ENCODE measurements at regions not wholly inside any gene's neighbourhood (a gene's known extent, or its start where the extent isn't known, plus 50 kb on each side); places are given as distances from the start of the nearest gene placed in this dataset.

- Histone ChIP-seq H3K4me1 (ENCODE audit: control insufficient read depth, insufficient read depth, low read length) (no peaks in the 10 kb centered on the region), H3K56ac (ENCODE audit: extremely low read depth, insufficient read depth, low read length) (no peak overlapping the region), H4K8ac (ENCODE audit: low read depth in 2 of 2, low read length in 2 of 2) (no peak overlapping the region), H2BK15ac (ENCODE audit: low read depth, low read length) (no peak overlapping the region), H2AK5ac (ENCODE audit: low read depth, low read length) (no peak overlapping the region), H3K79me1 (ENCODE audit: low read depth in 1 of 2, low read length in 2 of 2) (no peaks in the 10 kb centered on the region), H3K18ac (ENCODE audit: low read depth, low read length) (no peak overlapping the region), H2BK120ac (ENCODE audit: low read depth, low read length) (no peak overlapping the region), H3K4me3 (ENCODE audit: insufficient read depth, low read depth, low read length) (no peak overlapping the region), H3K9me1 (ENCODE audit: insufficient read depth, low read length) (no peaks in the 10 kb centered on the region), H4K20me1 (ENCODE audit: insufficient read depth, low read length) (no peaks in the 10 kb centered on the region), H2AFZ (replicated peaks; ENCODE audit: low read length, poor library complexity) (no peak overlapping the region), H3K27ac (ENCODE audit: insufficient read depth, low read length) (no peak overlapping the region), H3K27me3 (ENCODE audit: control insufficient read depth, insufficient read depth, low read length) (no peaks in the 10 kb centered on the region), H2BK20ac (ENCODE audit: low read depth, low read length) (no peak overlapping the region), H3K9ac (ENCODE audit: low read depth, low read length) (no peak overlapping the region), H2BK5ac (ENCODE audit: low read depth, low read length, poor library complexity, severe bottlenecking) (no peak overlapping the region), H3K14ac (replicated peaks; ENCODE audit: low read depth, low read length) (no peak overlapping the region), H3K4me2 (ENCODE audit: low read depth, low read length) (no peak overlapping the region), H3K4ac (ENCODE audit: low read depth, low read length) (no peak overlapping the region), H4K91ac (ENCODE audit: insufficient read depth, low read depth, low read length) (no peak overlapping the region), H3K9me3 (ENCODE audit: control insufficient read depth, insufficient read depth, low read length) (0 out of 2 replicates have a peak, but pooled peaks cover 4% of the 10 kb centered on the region), H2AK9ac (replicated peaks; ENCODE audit: low read depth, low read length, poor library complexity) (no peak overlapping the region), H3K36me3 (ENCODE audit: control insufficient read depth, insufficient read depth, low read length) (no peaks in the 10 kb centered on the region), H4K5ac (ENCODE audit: low read depth, low read length) (no peak overlapping the region), H3K23ac (ENCODE audit: low read depth, low read length) (no peak overlapping the region)
- DNase-seq = no peak
- dilution Hi-C loops (cut with HindIII; ENCODE audit: low sequenced_read_pairs, unreplicated experiment) (no loop called here), in situ Hi-C loops (cut with MboI; ENCODE audit: low sequenced_read_pairs) (no loop called here), intact Hi-C loops (cut with micrococcal nuclease) (no loop called here)
- no TSS peak for BruUV-seq (replicated peaks)
- no peak for ATAC-seq (ENCODE audit: low read depth)
- ChIA-PET CTCF (no interaction called here), POLR2A (ENCODE audit: unreplicated experiment) (no interaction called here)
- no CpG with 5 or more reads among the region's 2 CpGs for WGBS, 2 experiments (ENCODE audit: extremely low coverage in 2 of 2, insufficient read length in 1 of 2)
- TF ChIP-seq RFX5 (IDR thresholded peaks at IDR 0.05; ENCODE audit: low read depth, low read length) (no peak), POLR2A (IDR thresholded peaks at IDR 0.05; ENCODE audit: low read depth, low read length) (no peak), RCOR1 (IDR thresholded peaks at IDR 0.05; ENCODE audit: insufficient replicate concordance, low read length) (no peak), USF2 (IDR thresholded peaks at IDR 0.05; ENCODE audit: low read depth, low read length) (no peak), CEBPB (IDR thresholded peaks at IDR 0.05; ENCODE audit: low read depth, low read length) (no peak), ELK1 (IDR thresholded peaks at IDR 0.05; ENCODE audit: borderline replicate concordance, low read depth, low read length) (no peak)
These were observed 467.4 kb upstream of the CDH20 start for GRCh38 chr18:60865801-60866200.

Data from IMR-90 (cell line).